Omental fat pad (tissue), 3 donors: ENCODE measurements at regions not wholly inside any gene's neighbourhood (a gene's known extent, or its start where the extent isn't known, plus 50 kb on each side); places are given as distances from the start of the nearest gene placed in this dataset.

Source experiments
- ATAC-seq: fragments of 150-250 bp; one replicate; pipeline ENCODE4 v1.9.1; 2016; ENCODE audit warnings: mild to moderate bottlenecking, moderate library complexity; ENCODE audit not compliant: low FRiP score
- DNase-seq: peaks from one replicate; pipeline ENCODE4 v3.0.0-alpha.2; 2019; ENCODE audit warnings: low spot score
- CTCF ChIP-seq, 3 donors: fragments of 450-650 bp; IDR thresholded peaks; one replicate each; pipeline ENCODE4 v1.5.1; 2016 to 2017; ENCODE audit warnings: antibody characterized with exemption in 3 of 3, mild to moderate bottlenecking in 3 of 3, moderate library complexity in 2 of 3

GRCh38 chr12:131550121-131550520, 160.8 kb upstream of the SFSWAP start:
- no peak for DNase-seq
- TF ChIP-seq CTCF (IDR thresholded peaks at IDR 0.05) = no peak
- ATAC-seq = no peak

- DNase-seq = no peak
- TF ChIP-seq CTCF (IDR thresholded peaks at IDR 0.05) = no peak
- no peak for ATAC-seq
These were observed 159.0 kb upstream of the SFSWAP start for GRCh38 chr12:131551675-131552491.

- ATAC-seq (no peak), DNase-seq (no peak)
- no peak for TF ChIP-seq CTCF (IDR thresholded peaks at IDR 0.05)
These were observed 158.4 kb upstream of the SFSWAP start for GRCh38 chr12:131552492-131552863.

- DNase-seq (no peak), ATAC-seq (no peak)
- no peak for TF ChIP-seq CTCF (IDR thresholded peaks at IDR 0.05)
These were observed 157.7 kb upstream of the SFSWAP start for GRCh38 chr12:131553096-131553777.

- DNase-seq = no peak
- no peak for ATAC-seq
- TF ChIP-seq CTCF (IDR thresholded peaks at IDR 0.05) = no peak
These were observed 155.6 kb upstream of the SFSWAP start for GRCh38 chr12:131555197-131555846.

GRCh38 chr12:131555866-131556265, 155.0 kb upstream of the SFSWAP start:
- ATAC-seq = no peak
- DNase-seq = no peak
- TF ChIP-seq CTCF (IDR thresholded peaks at IDR 0.05) = no peak
